ENCODE measurements at regions not wholly inside any gene's neighbourhood (a gene's known extent, or its start where the extent isn't known, plus 50 kb on each side); places are given as distances from the start of the nearest gene placed in this dataset.

DNA sequence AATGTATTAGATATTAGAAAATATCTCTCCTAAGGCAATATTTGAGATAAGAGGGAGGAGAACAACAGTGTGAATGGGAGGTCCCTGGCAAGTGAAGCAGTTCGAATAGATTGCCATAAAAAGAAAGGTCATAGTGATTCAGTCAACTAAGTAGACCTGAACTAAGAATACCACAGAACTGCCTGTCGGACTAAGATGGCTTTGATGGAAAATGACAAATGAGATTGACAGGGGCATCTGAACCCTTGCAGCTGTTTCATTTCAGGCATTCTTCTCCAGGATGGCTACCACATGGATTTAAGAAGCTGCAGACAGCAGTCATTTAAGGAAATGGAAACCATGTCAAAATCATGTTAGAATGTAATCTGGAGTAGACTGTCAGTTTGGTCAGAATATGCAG lies 308.4 kb upstream of the MEF2C start:
- no peak overlapping the region for H3K9ac ChIP-seq (ENCODE audit: low read length in 3 of 3)
- DNase-seq, result no peak

DNA sequence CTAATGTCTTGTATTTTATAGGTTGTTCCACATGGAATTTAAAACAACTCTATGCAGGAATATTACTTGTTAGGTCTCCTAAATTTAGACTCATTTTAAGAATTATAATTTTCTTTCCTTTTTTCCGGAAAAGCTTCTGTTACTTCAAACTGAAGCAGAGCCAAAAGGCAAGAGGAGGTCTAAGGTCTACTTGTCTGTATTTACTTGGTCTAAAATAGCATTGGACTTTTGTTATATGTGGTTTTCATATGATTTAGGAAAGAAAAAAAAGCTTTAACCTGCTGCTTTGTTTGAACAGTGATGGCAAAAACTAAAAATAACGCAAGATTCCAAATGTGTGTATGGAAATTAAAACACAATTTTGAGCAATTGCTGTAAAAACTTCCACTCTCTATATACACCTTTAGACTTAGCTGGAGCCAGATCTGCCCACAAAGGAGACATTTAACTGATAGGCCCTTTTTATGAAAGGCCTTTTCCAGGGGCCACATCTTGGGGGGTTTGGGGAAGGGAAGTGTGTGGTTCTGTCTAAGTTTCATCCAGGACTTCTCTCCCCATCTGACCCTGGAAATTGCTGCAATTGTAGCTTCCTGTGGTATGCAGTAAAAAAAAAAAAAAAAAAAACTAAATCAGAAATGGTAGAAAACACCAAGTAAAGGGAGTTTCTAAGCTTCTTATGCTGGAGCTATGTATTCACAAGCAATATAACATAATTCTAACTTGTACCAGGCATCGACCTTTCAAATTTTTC lies 307.7 kb upstream of the MEF2C start:
- Histone ChIP-seq H3K27me3 (ENCODE audit: control insufficient read depth, insufficient read depth, low read length) (no peaks in the 10 kb centered on the region), H3K9ac (ENCODE audit: low read length in 3 of 3) (no peak overlapping the region), H3K4me1 (ENCODE audit: control insufficient read depth in 2 of 3, insufficient read depth in 2 of 3, low read depth in 1 of 3, low read length in 3 of 3) (no peaks in the 10 kb centered on the region), H3K4me3 (ENCODE audit: low read length in 3 of 3) (no peak overlapping the region), H3K36me3 (ENCODE audit: control insufficient read depth in 2 of 3, insufficient read depth in 3 of 3, low read length in 3 of 3) (no peaks in the 10 kb centered on the region), H3K9me3 (ENCODE audit: control insufficient read depth in 2 of 3, insufficient read depth in 1 of 3, low read length in 3 of 3) (no peaks in the 10 kb centered on the region), H3K27ac (ENCODE audit: low read depth in 2 of 2, low read length in 2 of 2) (no peak overlapping the region)
- TF ChIP-seq CTCF (IDR thresholded peaks at IDR 0.05; ENCODE audit: borderline replicate concordance, extremely low read depth, insufficient read depth), result no peak
- intact Hi-C loops (cut with DNase I), result no loop called here
- DNase-seq, result no peak
- no peak for FAIRE-seq

More for the DNA sequence above, 308.4 kb upstream of the MEF2C start:
- no peaks in the 10 kb centered on the region for H3K4me1 ChIP-seq (ENCODE audit: control insufficient read depth in 2 of 3, insufficient read depth in 2 of 3, low read depth in 1 of 3, low read length in 3 of 3)
- no peak overlapping the region for H3K4me3 ChIP-seq (ENCODE audit: low read length in 3 of 3)
- intact Hi-C loops (cut with DNase I), result no loop called here
- H3K27ac ChIP-seq (ENCODE audit: low read depth in 2 of 2, low read length in 2 of 2), result no peak overlapping the region
- no peak for FAIRE-seq
- H3K9me3 ChIP-seq (ENCODE audit: control insufficient read depth in 2 of 3, insufficient read depth in 1 of 3, low read length in 3 of 3), result no peaks in the 10 kb centered on the region
- no peaks in the 10 kb centered on the region for H3K36me3 ChIP-seq (ENCODE audit: control insufficient read depth in 2 of 3, insufficient read depth in 3 of 3, low read length in 3 of 3)
- no peaks in the 10 kb centered on the region for H3K27me3 ChIP-seq (ENCODE audit: control insufficient read depth, insufficient read depth, low read length)
- TF ChIP-seq CTCF (IDR thresholded peaks at IDR 0.05; ENCODE audit: borderline replicate concordance, extremely low read depth, insufficient read depth), result no peak

DNA sequence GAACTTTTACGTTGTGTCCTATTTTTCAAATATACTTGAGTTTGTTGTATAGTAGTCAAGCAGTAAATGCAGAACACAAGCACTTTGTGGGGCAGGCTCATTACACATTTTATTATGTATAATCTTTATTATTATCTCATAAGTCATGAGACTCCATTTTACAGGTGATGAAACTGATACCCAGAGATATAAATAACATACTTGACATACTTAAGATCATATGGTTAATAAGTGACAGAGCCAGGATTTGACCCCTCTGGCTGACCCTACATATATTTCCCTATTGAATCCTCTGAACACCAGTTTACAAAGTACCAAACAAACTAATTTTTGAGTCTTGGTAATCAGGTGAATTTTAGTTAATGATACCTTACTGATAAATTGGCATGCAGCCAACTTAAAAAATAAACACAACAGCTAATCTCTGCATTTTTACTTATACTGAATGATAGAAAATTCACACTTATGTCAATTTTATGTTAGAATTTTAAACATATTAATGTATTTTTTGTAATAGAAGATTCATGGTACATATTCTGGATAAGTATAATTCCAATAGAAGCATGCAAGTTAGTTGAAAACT lies 305.0 kb upstream of the MEF2C start:
- intact Hi-C loops (cut with DNase I), result no loop called here
- TF ChIP-seq CTCF (IDR thresholded peaks at IDR 0.05; ENCODE audit: borderline replicate concordance, extremely low read depth, insufficient read depth), result no peak
- no peaks in the 10 kb centered on the region for H3K27me3 ChIP-seq (ENCODE audit: control insufficient read depth, insufficient read depth, low read length)
- no peaks in the 10 kb centered on the region for H3K36me3 ChIP-seq (ENCODE audit: control insufficient read depth in 2 of 3, insufficient read depth in 3 of 3, low read length in 3 of 3)
- no peaks in the 10 kb centered on the region for H3K4me1 ChIP-seq (ENCODE audit: control insufficient read depth in 2 of 3, insufficient read depth in 2 of 3, low read depth in 1 of 3, low read length in 3 of 3)
- DNase-seq (no peak), FAIRE-seq (no peak)
- no peak overlapping the region for H3K9ac ChIP-seq (ENCODE audit: low read length in 3 of 3)
- no peaks in the 10 kb centered on the region for H3K9me3 ChIP-seq (ENCODE audit: control insufficient read depth in 2 of 3, insufficient read depth in 1 of 3, low read length in 3 of 3)
- no peak overlapping the region for H3K4me3 ChIP-seq (ENCODE audit: low read length in 3 of 3)
- no peak overlapping the region for H3K27ac ChIP-seq (ENCODE audit: low read depth in 2 of 2, low read length in 2 of 2)
